ENCODE measurements at regions not wholly inside any gene's neighbourhood (a gene's known extent, or its start where the extent isn't known, plus 50 kb on each side); places are given as distances from the start of the nearest gene placed in this dataset.

- no peak overlapping the region for H3K4me3 Mint-ChIP-seq (ENCODE audit: unreplicated experiment)
- DNase-seq (ENCODE audit: unreplicated experiment) = no peak
- no TSS peak for BruUV-seq (replicated peaks)
- H3K27me3 Mint-ChIP-seq (ENCODE audit: insufficient read depth, unreplicated experiment) = no peaks in the 10 kb centered on the region
- no peaks in the 10 kb centered on the region for H3K36me3 Mint-ChIP-seq (ENCODE audit: insufficient read depth, unreplicated experiment)
- ChIA-PET CTCF (no interaction called here), POLR2A (no interaction called here)
- no peak overlapping the region for H3K27ac Mint-ChIP-seq (ENCODE audit: low read depth, unreplicated experiment)
- intact Hi-C loops (cut with micrococcal nuclease) = no loop called here
- H3K4me1 Mint-ChIP-seq (ENCODE audit: insufficient read depth, unreplicated experiment) = no peaks in the 10 kb centered on the region
- no peaks in the 10 kb centered on the region for H3K9me3 Mint-ChIP-seq (ENCODE audit: unreplicated experiment)
- TF ChIP-seq CTCF (IDR thresholded peaks at IDR 0.05; ENCODE audit: unreplicated experiment) = no peak
Measured at GRCh38 chr4:81638698-81639097, 167.0 kb upstream of the RASGEF1B start.

GRCh38 chr4:81635739-81636138 is 164.0 kb upstream of the RASGEF1B start:
- intact Hi-C loops (cut with micrococcal nuclease) = no loop called here
- Mint-ChIP-seq H3K27me3 (ENCODE audit: insufficient read depth, unreplicated experiment) (no peaks in the 10 kb centered on the region), H3K27ac (ENCODE audit: low read depth, unreplicated experiment) (no peak overlapping the region), H3K36me3 (ENCODE audit: insufficient read depth, unreplicated experiment) (no peaks in the 10 kb centered on the region), H3K4me3 (ENCODE audit: unreplicated experiment) (no peak overlapping the region), H3K4me1 (ENCODE audit: insufficient read depth, unreplicated experiment) (peaks cover 20% of the 10 kb centered on the region), H3K9me3 (ENCODE audit: unreplicated experiment) (no peaks in the 10 kb centered on the region)
- BruUV-seq (replicated peaks) = no TSS peak
- CTCF ChIA-PET = interaction anchor here (0.7 to 1.3 kb wide), 3 partner anchors 42 to 88 kb away, joined by 3 to 5 read pairs (median 3); no protein-coding TSS in a partner anchor
- TF ChIP-seq CTCF (IDR thresholded peaks at IDR 0.05; ENCODE audit: unreplicated experiment) = no peak
- DNase-seq (ENCODE audit: unreplicated experiment) = no peak
- POLR2A ChIA-PET = interaction anchor here (5.5 kb wide), 1 partner anchor 15 kb away, joined by 62 read pairs; no protein-coding TSS in a partner anchor

- no peak for TF ChIP-seq CTCF (IDR thresholded peaks at IDR 0.05; ENCODE audit: unreplicated experiment)
- Mint-ChIP-seq H3K4me3 (ENCODE audit: unreplicated experiment) (no peak overlapping the region), H3K36me3 (ENCODE audit: insufficient read depth, unreplicated experiment) (no peaks in the 10 kb centered on the region), H3K9me3 (ENCODE audit: unreplicated experiment) (no peaks in the 10 kb centered on the region), H3K27ac (ENCODE audit: low read depth, unreplicated experiment) (no peak overlapping the region), H3K27me3 (ENCODE audit: insufficient read depth, unreplicated experiment) (no peaks in the 10 kb centered on the region), H3K4me1 (ENCODE audit: insufficient read depth, unreplicated experiment) (peaks cover 20% of the 10 kb centered on the region)
- BruUV-seq (replicated peaks) = no TSS peak
- POLR2A ChIA-PET = interaction anchor here (5.5 kb wide), 1 partner anchor 14 kb away, joined by 62 read pairs; no protein-coding TSS in a partner anchor
- no peak for DNase-seq (ENCODE audit: unreplicated experiment)
- intact Hi-C loops (cut with micrococcal nuclease) = no loop called here
- CTCF ChIA-PET = interaction anchor here (0.6 to 1.4 kb wide), 6 partner anchors 15 to 732 kb away, joined by 3 to 6 read pairs (median 4); no protein-coding TSS in a partner anchor
Measured at GRCh38 chr4:81634766-81635549, 163.3 kb upstream of the RASGEF1B start.

- intact Hi-C loops (cut with micrococcal nuclease) = no loop called here
- BruUV-seq (replicated peaks) = no TSS peak
- H3K9me3 Mint-ChIP-seq (ENCODE audit: unreplicated experiment) = no peaks in the 10 kb centered on the region
- ChIA-PET CTCF (interaction anchor here (0.8 to 1.4 kb wide), 3 partner anchors 15 to 285 kb away, joined by 3 to 6 read pairs (median 5); no protein-coding TSS in a partner anchor), POLR2A (interaction anchor here (1.5 to 5.5 kb wide), 2 partner anchors 14 to 17 kb away, joined by 5 to 62 read pairs; no protein-coding TSS in a partner anchor)
- H3K4me3 Mint-ChIP-seq (ENCODE audit: unreplicated experiment) = no peak overlapping the region
- peak overlapping the region; percentile 91 for H3K27ac Mint-ChIP-seq (ENCODE audit: low read depth, unreplicated experiment)
- H3K36me3 Mint-ChIP-seq (ENCODE audit: insufficient read depth, unreplicated experiment) = no peaks in the 10 kb centered on the region
- DNase-seq (ENCODE audit: unreplicated experiment) = no peak
- TF ChIP-seq CTCF (IDR thresholded peaks at IDR 0.05; ENCODE audit: unreplicated experiment) = no peak
- H3K27me3 Mint-ChIP-seq (ENCODE audit: insufficient read depth, unreplicated experiment) = no peaks in the 10 kb centered on the region
- peaks cover 20% of the 10 kb centered on the region for H3K4me1 Mint-ChIP-seq (ENCODE audit: insufficient read depth, unreplicated experiment)
Measured at GRCh38 chr4:81634165-81634564, 162.5 kb upstream of the RASGEF1B start.
